AG10803 (cell line): ENCODE measurements at regions not wholly inside any gene's neighbourhood (a gene's known extent, or its start where the extent isn't known, plus 50 kb on each side); places are given as distances from the start of the nearest gene placed in this dataset.

Experiments used
- DNase-seq: peaks from one replicate; pipeline ENCODE4 v3.0.0; 2010; ENCODE audit warnings: low read depth
- H3K4me3 ChIP-seq: 2 replicates; pipeline ENCODE4 v1.5.1; 2011; ENCODE audit warnings: mild to moderate bottlenecking, low read length, control low read depth
- TF ChIP-seq, protein P1 (sequence below): conservative IDR thresholded peaks from 2 replicates; pipeline ENCODE4 v1.5.1; 2011; ENCODE audit warnings: mild to moderate bottlenecking, low read length, control low read depth, inconsistent platforms

DNA sequence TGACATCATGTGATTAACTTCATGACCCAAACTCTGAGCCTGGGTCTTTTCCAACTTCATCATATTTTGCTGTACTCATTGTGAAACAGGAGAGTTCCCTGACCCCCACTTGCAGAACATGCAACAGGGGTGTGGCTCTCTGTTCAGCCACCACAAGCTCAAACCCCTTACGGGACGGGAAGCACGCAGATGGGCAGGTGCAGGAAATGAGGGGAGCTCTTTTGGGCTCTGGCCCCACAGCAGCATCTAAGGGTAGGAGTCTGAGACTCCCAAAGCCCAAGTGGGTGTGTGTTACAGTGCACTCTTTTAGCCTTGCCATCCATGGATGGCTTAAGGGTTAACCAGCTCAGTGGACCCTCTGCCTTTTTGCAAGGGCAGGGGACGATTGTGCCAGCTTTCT lies 599.5 kb upstream of the SMIM31 start:
- H3K4me3 ChIP-seq, result no peak overlapping the region
- TF ChIP-seq, protein P1, sequence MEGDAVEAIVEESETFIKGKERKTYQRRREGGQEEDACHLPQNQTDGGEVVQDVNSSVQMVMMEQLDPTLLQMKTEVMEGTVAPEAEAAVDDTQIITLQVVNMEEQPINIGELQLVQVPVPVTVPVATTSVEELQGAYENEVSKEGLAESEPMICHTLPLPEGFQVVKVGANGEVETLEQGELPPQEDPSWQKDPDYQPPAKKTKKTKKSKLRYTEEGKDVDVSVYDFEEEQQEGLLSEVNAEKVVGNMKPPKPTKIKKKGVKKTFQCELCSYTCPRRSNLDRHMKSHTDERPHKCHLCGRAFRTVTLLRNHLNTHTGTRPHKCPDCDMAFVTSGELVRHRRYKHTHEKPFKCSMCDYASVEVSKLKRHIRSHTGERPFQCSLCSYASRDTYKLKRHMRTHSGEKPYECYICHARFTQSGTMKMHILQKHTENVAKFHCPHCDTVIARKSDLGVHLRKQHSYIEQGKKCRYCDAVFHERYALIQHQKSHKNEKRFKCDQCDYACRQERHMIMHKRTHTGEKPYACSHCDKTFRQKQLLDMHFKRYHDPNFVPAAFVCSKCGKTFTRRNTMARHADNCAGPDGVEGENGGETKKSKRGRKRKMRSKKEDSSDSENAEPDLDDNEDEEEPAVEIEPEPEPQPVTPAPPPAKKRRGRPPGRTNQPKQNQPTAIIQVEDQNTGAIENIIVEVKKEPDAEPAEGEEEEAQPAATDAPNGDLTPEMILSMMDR, result no peak
- no peak for DNase-seq

DNA sequence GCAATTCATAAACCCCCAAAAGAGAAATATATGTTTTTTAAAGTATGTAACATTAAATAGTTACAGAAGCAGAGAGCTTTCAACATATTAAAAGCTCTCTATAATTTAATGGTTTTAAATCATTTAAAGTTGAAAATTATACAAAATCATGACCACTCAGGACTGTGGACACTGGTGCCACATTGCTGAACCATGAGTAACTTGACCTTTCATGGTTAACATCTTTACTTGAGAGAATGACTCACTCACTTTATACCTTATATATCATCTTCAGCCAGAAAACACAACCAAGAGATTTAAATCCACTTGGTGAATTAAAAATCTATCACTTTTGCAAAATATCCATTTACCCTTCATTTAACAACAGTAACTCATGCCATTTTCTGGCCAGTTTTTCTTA lies 584.3 kb upstream of the SMIM31 start:
- DNase-seq, result no peak
- no peak overlapping the region for H3K4me3 ChIP-seq
- TF ChIP-seq, protein P1, result no peak

DNA sequence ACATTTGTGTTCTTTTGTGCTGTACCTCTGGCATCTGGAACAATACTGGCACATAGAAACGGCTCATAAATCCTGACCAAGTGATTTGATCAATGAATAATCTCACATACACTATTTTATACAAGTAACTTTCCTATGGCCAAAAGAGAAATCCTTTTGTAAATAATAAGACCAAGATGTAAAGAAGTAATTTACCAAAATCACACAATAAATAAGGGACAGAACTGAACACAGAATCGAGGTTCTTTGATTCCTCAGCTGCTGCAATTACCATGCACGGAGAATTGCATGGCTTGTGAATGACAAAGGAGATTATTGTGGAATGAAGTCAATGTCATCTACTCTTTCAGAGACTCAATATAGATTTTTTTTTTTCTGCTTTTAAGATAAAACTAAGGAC lies 576.8 kb upstream of the SMIM31 start:
- no peak for DNase-seq
- TF ChIP-seq, protein P1, result no peak
- no peak overlapping the region for H3K4me3 ChIP-seq

DNA sequence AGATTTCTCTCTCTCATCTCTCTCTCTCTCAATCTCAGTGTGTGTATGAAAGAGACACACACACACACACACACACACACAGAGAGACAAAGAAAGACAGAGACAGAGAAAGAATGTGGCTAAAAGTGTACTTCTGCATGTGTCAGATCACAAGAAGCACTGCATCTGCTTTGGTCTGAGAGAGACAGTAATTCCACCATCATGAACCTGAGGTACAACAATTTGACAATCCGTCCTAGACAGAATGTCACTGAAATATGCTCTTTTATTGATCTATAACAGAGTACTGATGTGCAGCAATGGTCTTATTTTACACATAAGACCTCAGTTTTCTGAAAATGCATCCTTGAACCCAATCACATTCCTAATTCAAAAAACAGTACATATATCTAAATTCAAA lies 576.2 kb upstream of the SMIM31 start:
- TF ChIP-seq, protein P1, result no peak
- no peak overlapping the region for H3K4me3 ChIP-seq
- no peak for DNase-seq

DNA sequence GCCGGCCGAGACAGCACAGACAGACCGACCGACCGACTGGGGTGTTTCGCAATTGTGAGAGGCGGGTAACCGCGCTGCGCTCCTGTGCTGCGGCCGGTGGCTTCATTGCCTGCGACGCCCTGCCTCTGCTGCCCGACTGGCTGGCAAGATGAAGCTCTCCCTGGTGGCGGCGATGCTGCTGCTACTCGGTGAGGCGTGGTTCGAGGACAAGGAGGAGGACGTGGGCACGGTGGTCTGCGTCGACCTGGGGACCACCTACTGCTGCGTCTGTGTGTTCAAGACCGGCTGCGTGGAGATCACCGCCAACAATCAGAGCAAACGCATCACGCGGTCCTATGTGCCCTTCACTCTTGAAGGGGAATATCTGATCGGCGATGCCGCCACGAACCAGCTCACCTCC lies 565.7 kb upstream of the SMIM31 start:
- no peak overlapping the region for H3K4me3 ChIP-seq
- TF ChIP-seq, protein P1, result no peak
- no peak for DNase-seq

DNA sequence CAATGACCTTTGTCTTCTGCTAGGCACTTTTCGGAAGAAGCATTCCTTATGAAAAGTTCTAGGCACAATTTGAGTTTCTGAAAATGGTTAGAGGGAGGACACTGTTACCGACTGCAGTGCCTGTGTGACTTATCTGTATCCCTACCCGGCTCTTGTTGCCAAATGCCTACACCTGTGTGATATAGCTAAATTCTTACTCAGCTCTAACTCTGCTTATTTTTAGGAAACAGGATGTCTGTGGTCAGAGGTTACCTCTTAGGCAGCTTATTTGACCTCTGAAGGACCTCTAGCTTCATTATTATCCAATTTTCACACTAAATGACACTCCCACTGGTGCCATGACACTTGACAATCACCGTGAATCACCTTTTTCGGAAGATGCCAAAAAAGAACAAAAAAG lies 561.1 kb upstream of the SMIM31 start:
- no peak overlapping the region for H3K4me3 ChIP-seq
- no peak for DNase-seq
- TF ChIP-seq, protein P1, result no peak

DNA sequence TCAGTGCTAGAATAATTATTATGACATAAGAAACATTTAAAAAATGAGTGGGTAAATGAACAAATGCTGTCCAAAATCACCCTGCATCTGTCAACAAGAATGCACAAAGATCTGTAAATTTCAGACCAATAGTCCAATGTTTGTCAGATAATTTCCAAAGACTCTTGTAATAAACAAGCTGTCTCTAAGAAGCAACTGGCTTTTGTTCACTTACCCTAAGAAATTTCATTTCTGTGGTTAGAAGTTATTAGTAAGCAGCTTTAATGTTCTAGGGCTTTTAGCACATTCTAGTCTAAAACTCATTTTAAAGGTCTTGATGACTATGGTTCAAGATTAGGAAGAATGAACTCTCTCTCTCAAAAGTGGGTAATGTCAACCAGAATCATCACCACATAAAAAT lies 560.3 kb upstream of the SMIM31 start:
- TF ChIP-seq, protein P1, result no peak
- no peak overlapping the region for H3K4me3 ChIP-seq
- no peak for DNase-seq
